ENCODE measurements at regions not wholly inside any gene's neighbourhood (a gene's known extent, or its start where the extent isn't known, plus 50 kb on each side); places are given as distances from the start of the nearest gene placed in this dataset.

- in situ Hi-C loops (cut with MboI; ENCODE audit: low sequenced_read_pairs) = no loop called here
Measured at GRCh38 chr4:19372390-19372789, 879.3 kb upstream of the SLIT2 start.

- in situ Hi-C loops (cut with MboI; ENCODE audit: low sequenced_read_pairs) = no loop called here
Measured at GRCh38 chr4:19368800-19369199, 882.9 kb upstream of the SLIT2 start.

GRCh38 chr4:19366916-19367315 is 884.8 kb upstream of the SLIT2 start:
- in situ Hi-C loops (cut with MboI; ENCODE audit: low sequenced_read_pairs) = no loop called here

- in situ Hi-C loops (cut with MboI; ENCODE audit: low sequenced_read_pairs) = no loop called here
Measured at GRCh38 chr4:19358015-19358414, 893.7 kb upstream of the SLIT2 start.

- in situ Hi-C loops (cut with MboI; ENCODE audit: low sequenced_read_pairs) = no loop called here
Measured at GRCh38 chr4:19349416-19349815, 902.3 kb upstream of the SLIT2 start.

- in situ Hi-C loops (cut with MboI; ENCODE audit: low sequenced_read_pairs) = no loop called here
Measured at GRCh38 chr4:19348746-19349145, 903.0 kb upstream of the SLIT2 start.

- in situ Hi-C loops (cut with MboI; ENCODE audit: low sequenced_read_pairs) = no loop called here
Measured at GRCh38 chr4:19346636-19347035, 905.1 kb upstream of the SLIT2 start.

GRCh38 chr4:19329631-19330030 is 922.1 kb upstream of the SLIT2 start:
- in situ Hi-C loops (cut with MboI; ENCODE audit: low sequenced_read_pairs) = no loop called here

- in situ Hi-C loops (cut with MboI; ENCODE audit: low sequenced_read_pairs) = no loop called here
Measured at GRCh38 chr4:19329077-19329476, 922.6 kb upstream of the SLIT2 start.

GRCh38 chr4:19327364-19327763 is 924.3 kb upstream of the SLIT2 start:
- in situ Hi-C loops (cut with MboI; ENCODE audit: low sequenced_read_pairs) = no loop called here

GRCh38 chr4:19324184-19324583 is 927.5 kb upstream of the SLIT2 start:
- in situ Hi-C loops (cut with MboI; ENCODE audit: low sequenced_read_pairs) = no loop called here

- in situ Hi-C loops (cut with MboI; ENCODE audit: low sequenced_read_pairs) = no loop called here
Measured at GRCh38 chr4:19319607-19320006, 932.1 kb upstream of the SLIT2 start.

GRCh38 chr4:19317377-19317776 is 934.3 kb upstream of the SLIT2 start:
- in situ Hi-C loops (cut with MboI; ENCODE audit: low sequenced_read_pairs) = no loop called here

- in situ Hi-C loops (cut with MboI; ENCODE audit: low sequenced_read_pairs) = no loop called here
Measured at GRCh38 chr4:19314116-19314515, 937.6 kb upstream of the SLIT2 start.

GRCh38 chr4:19309378-19309777 is 942.3 kb upstream of the SLIT2 start:
- in situ Hi-C loops (cut with MboI; ENCODE audit: low sequenced_read_pairs) = no loop called here

GRCh38 chr4:19304028-19304427 is 947.7 kb upstream of the SLIT2 start:
- in situ Hi-C loops (cut with MboI; ENCODE audit: low sequenced_read_pairs) = no loop called here

- in situ Hi-C loops (cut with MboI; ENCODE audit: low sequenced_read_pairs) = no loop called here
Measured at GRCh38 chr4:19301527-19301926, 950.2 kb upstream of the SLIT2 start.

GRCh38 chr4:19300213-19300612 is 951.5 kb upstream of the SLIT2 start:
- in situ Hi-C loops (cut with MboI; ENCODE audit: low sequenced_read_pairs) = no loop called here

GRCh38 chr4:19298998-19299397 is 952.7 kb upstream of the SLIT2 start:
- in situ Hi-C loops (cut with MboI; ENCODE audit: low sequenced_read_pairs) = no loop called here

- in situ Hi-C loops (cut with MboI; ENCODE audit: low sequenced_read_pairs) = no loop called here
Measured at GRCh38 chr4:19293781-19294180, 957.9 kb upstream of the SLIT2 start.

GRCh38 chr4:19293080-19293479 is 958.6 kb upstream of the SLIT2 start:
- in situ Hi-C loops (cut with MboI; ENCODE audit: low sequenced_read_pairs) = no loop called here

- in situ Hi-C loops (cut with MboI; ENCODE audit: low sequenced_read_pairs) = no loop called here
Measured at GRCh38 chr4:19286924-19287323, 964.8 kb upstream of the SLIT2 start.

- in situ Hi-C loops (cut with MboI; ENCODE audit: low sequenced_read_pairs) = no loop called here
Measured at GRCh38 chr4:19285146-19285545, 966.6 kb upstream of the SLIT2 start.

GRCh38 chr4:19278665-19279064 is 973.0 kb upstream of the SLIT2 start:
- in situ Hi-C loops (cut with MboI; ENCODE audit: low sequenced_read_pairs) = no loop called here

Data from HL-60/S4 treated with retinoic acid at 250 ng/mL for 4 days and 3 days (cell line).